Stimulated activated CD8-positive, alpha-beta memory T cell treated with anti-CD3 and anti-CD28 coated beads, Interleukin-4, amount 100 ng/mL, for 1 hour (primary cell): ENCODE measurements at regions not wholly inside any gene's neighbourhood (a gene's known extent, or its start where the extent isn't known, plus 50 kb on each side); places are given as distances from the start of the nearest gene placed in this dataset.
"Not testable (repeated sequence)": the region's sequence is repeated elsewhere in the genome, so short reads cannot be mapped to it uniquely, and the experiment has no call there.

Experiments
- DNase-seq, 2 donors: peaks; one replicate each; pipeline ENCODE4 v3.0.0-alpha.2; 2020; ENCODE audit warnings: low read depth in 2 of 2, low spot score in 1 of 2

DNA sequence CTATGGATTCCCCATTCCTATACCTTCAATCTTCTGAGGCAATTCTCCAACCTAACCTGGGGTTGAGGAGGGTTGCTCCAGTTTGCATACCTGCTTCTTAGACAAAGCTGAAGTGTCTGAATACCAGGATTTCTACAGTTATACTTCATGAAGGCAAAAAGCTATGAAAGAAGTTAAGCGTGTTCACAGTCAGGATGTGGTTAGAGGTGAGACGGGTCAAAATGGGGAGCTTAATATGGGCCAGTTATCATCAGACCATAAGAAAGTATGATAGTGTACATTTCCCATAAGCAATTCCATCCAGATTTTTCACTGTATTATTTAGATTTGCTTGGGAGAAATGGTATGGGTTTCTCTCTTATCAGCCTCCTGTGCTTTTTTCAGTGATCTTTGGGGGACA lies 156.9 kb upstream of the FER start:
- no peak for DNase-seq

DNA sequence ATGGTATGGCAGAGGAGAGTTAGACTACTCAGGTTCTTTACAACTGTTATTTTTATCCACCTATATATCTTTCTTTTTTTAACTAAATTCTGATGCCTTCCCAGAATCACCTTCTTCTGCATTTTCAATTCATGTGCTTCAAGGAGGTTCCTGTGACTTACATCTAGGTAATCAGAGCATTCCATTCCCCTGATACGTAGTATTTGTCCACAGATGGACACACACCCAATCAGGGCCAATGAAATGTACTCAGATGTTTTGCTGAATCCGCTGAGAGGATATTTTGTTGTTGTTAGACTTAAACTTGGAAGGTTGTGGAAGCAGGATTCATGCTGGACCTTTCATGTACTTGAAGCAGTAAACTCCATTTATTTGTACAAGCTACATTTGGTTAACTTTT lies 159.4 kb upstream of the FER start:
- DNase-seq, result no peak

DNA sequence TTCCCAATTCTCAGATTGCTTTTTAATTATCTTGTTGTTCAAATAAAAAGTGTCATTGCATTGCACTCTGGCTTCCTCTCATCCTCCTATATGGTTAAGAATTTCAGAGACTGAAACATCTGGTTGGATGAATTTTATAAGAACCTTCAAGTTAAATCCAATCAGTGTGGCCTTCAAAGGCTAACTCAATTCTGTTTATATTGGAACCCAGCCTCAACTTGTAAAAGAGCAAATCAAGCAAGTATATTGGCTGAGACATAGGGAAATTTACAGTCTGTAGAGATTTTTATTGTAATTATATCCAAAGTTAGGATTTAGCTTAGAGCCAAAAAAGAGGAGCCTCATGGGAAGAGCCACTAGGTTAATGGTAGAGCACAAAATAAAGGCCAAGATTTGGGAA lies 159.9 kb upstream of the FER start:
- no peak for DNase-seq

- DNase-seq, result no peak
Measured at GRCh38 chr5:108581026-108581425, 166.7 kb upstream of the FER start.

DNA sequence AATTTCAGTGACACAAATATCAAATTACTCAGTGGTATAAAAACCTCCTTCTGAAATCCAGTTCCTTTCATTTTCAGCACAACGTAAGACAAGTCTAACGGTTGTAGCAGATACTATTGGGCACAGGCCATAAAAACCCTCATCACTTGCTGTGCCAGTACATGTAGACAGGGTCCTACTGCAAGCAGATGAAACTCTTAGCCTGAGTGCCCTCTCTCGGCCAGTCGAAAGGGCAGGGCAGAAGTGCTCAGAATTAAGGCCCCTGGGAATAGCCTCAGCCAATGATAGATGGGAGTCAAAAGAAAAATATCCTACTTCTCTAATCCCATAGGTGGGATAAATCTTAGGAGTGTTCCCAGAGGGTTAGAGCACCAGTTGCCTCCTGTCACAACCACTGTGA lies 168.5 kb upstream of the FER start:
- no peak for DNase-seq

DNA sequence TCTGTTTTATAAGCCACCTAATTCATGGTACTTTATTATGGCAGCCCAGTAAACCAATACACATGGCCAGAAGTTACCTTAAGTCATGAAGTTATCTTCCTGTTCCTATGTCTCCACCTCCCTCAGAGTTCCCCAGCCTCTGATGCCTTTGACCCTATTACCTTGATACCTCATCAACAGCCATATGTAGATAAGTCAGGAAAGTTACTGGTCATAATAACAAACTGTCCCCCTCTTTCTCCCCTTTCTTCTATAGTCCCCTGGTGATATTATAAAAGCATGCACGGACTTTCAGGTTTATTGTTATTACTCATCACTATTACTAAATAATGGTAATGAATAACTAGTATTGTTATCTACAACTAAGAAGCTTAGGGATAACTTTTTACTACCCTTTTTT lies 168.9 kb upstream of the FER start:
- DNase-seq, result no peak

DNA sequence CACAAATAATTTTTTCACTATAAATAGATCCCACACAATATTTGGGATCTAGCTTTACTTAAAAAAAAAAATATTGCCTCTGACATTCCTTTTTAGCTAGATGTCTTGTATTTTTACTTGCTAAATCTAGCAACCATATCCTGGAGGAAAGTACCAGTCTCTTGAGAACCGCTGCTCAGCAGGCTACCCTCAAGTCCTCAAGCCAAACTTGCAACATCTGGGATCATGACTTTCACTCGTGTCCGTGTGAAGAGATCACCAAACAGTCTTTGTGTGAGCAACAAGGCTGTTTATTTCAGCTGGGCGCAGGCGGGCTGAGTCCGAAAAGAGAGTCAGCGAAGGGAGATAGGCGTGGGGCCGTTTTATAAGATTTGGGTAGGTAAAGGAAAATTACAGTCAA lies 180.3 kb upstream of the FER start:
- DNase-seq, result no peak

DNA sequence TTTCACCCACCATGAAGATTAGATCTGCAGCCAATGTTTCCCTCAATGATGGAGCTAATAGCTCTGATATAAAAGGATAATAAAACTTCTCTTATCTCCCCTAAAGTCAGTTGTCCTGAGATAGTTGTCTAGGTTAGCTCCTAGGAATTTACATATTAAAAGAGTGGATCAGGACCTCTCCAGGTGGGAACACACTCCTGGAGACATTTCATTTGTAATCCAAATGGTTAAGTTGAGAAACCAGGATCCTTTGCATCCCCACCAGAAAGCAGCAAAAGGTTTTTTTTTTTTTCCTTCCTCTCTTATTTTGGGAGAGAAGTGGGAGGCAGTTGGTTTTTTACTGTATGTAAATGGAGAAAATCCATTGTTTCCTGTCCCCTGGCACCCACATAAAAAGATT lies 182.5 kb upstream of the FBXL17 start:
- DNase-seq, result no peak

- no peak for DNase-seq
Measured at GRCh38 chr5:108562205-108562454, 180.2 kb upstream of the FBXL17 start.

- DNase-seq, result no peak
Measured at GRCh38 chr5:108561416-108562204, 179.7 kb upstream of the FBXL17 start.

DNA sequence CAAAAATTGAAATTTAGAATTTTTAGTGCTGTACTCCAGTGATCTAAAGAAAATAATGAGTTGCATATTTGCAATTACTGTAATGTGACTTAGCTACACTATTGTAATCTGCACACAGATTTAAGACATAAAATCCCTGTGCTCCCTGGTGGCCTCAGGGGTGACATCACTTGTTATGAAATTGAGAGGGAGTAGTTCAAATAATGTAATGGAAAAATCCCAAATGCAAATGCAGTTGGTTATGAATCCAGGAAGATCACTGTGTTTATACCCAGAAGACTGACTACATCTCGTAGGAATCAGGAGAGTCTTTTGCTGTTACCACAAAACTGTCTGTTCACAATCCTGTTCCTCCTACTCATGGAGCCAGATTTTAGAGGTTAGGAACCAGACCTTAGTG lies 178.7 kb upstream of the FBXL17 start:
- DNase-seq, result no peak

- DNase-seq, result no peak
Measured at GRCh38 chr5:108560166-108560565, 178.3 kb upstream of the FBXL17 start.

GRCh38 chr5:108558840-108559239 lies 176.9 kb upstream of the FBXL17 start:
- DNase-seq, result not testable (repeated sequence)

DNA sequence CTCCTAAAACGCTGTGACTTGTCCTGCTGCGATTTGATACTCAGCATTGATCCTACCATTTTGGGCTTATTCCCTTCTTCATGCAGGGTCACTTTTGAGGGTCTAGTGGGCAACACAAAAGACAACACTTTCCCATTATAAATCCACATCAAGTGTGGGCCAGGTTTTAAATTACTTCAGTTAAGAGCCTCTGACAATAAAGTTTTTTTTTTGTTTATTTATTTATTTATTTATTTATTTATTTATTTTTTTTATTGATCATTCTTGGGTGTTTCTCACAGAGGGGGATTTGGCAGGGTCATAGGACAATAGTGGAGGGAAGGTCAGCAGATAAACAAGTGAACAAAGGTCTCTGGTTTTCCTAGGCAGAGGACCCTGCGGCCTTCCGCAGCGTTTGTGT lies 176.2 kb upstream of the FBXL17 start:
- DNase-seq, result not testable (repeated sequence)

DNA sequence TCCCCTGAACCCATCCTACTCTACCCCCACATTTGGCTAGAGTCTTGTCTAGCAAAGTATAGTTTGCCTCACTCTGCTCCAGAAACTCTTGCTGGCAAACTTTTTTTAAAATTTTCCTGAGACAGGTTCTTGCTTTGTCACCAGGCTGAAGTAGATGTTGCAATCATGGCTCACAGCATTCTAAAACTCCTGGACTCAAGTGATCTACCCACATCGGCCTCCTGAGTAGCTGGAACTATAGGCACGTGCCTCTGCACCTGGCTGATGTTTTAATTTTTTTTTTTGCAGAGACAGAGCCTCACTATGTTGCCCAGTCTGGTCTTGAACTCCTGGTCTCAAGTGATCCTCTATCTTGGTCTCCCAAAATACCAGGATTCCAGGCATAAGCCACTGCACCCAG lies 175.8 kb upstream of the FBXL17 start:
- no peak for DNase-seq

- DNase-seq, result no peak
Measured at GRCh38 chr5:108556441-108557145, 174.7 kb upstream of the FBXL17 start.

- no peak for DNase-seq
Measured at GRCh38 chr5:108548684-108549596, 167.0 kb upstream of the FBXL17 start.

- DNase-seq, result no peak
Measured at GRCh38 chr5:108546939-108547338, 165.0 kb upstream of the FBXL17 start.

GRCh38 chr5:108545301-108545700 lies 163.4 kb upstream of the FBXL17 start:
- no peak for DNase-seq

- DNase-seq, result no peak
Measured at GRCh38 chr5:108543486-108543885, 161.6 kb upstream of the FBXL17 start.

GRCh38 chr5:108541836-108542235 lies 159.9 kb upstream of the FBXL17 start:
- no peak for DNase-seq

- DNase-seq, result no peak
Measured at GRCh38 chr5:108536321-108536720, 154.4 kb upstream of the FBXL17 start.
